Cardiac fibroblast (primary cell): ENCODE measurements at regions not wholly inside any gene's neighbourhood (a gene's known extent, or its start where the extent isn't known, plus 50 kb on each side); places are given as distances from the start of the nearest gene placed in this dataset.
"Not testable (repeated sequence)": the region's sequence is repeated elsewhere in the genome, so short reads cannot be mapped to it uniquely, and the experiment has no call there.

Source experiments
- DNase-seq, 2 donors: peaks; one replicate each; pipeline versions ENCODE4 v3.0.0 to v3.0.0-alpha.2; 2010; ENCODE audit warnings: low read depth in 2 of 2
- H3K4me3 ChIP-seq, 2 donors: replicated peaks in 1 of 2; 1 replicate in 1 of 2; 2 replicates in 1 of 2; pipeline ENCODE4 v1.5.1; 2011; ENCODE audit warnings: low read depth in 2 of 2, low read length in 2 of 2, mild to moderate bottlenecking in 2 of 2, moderate library complexity in 1 of 2
- CTCF ChIP-seq: IDR thresholded peaks from one replicate; pipeline ENCODE4 v1.5.1; 2011; ENCODE audit warnings: low read depth, mild to moderate bottlenecking, low read length, inconsistent platforms

GRCh38 chr7:68767462-68767861 lies 830.8 kb upstream of the AUTS2 start:
- DNase-seq: no peak
- TF ChIP-seq CTCF: no peak

GRCh38 chr7:68770649-68771048 lies 827.6 kb upstream of the AUTS2 start:
- no peak for DNase-seq
- no peak overlapping the region for H3K4me3 ChIP-seq
- no peak for TF ChIP-seq CTCF

More at GRCh38 chr7:68767462-68767861, 830.8 kb upstream of the AUTS2 start:
- no peak overlapping the region for H3K4me3 ChIP-seq

GRCh38 chr7:68776326-68776725 lies 821.9 kb upstream of the AUTS2 start:
- no peak for TF ChIP-seq CTCF
- no peak for DNase-seq
- no peak overlapping the region for H3K4me3 ChIP-seq

GRCh38 chr7:68783684-68784083 lies 814.6 kb upstream of the AUTS2 start:
- no peak for DNase-seq
- H3K4me3 ChIP-seq: no peak overlapping the region
- no peak for TF ChIP-seq CTCF

GRCh38 chr7:68785036-68785435 lies 813.2 kb upstream of the AUTS2 start:
- no peak overlapping the region for H3K4me3 ChIP-seq
- no peak for DNase-seq
- no peak for TF ChIP-seq CTCF

GRCh38 chr7:68787566-68787965 lies 810.7 kb upstream of the AUTS2 start:
- no peak for TF ChIP-seq CTCF

GRCh38 chr7:68788529-68788928 lies 809.7 kb upstream of the AUTS2 start:
- DNase-seq, H3K4me3 ChIP-seq: not testable (repeated sequence)

More at GRCh38 chr7:68787566-68787965, 810.7 kb upstream of the AUTS2 start:
- DNase-seq: no peak
- no peak overlapping the region for H3K4me3 ChIP-seq

GRCh38 chr7:68789597-68789996 lies 808.7 kb upstream of the AUTS2 start:
- no peak for DNase-seq
- H3K4me3 ChIP-seq: no peak overlapping the region
- TF ChIP-seq CTCF: no peak
